Fibroblast of villous mesenchyme (primary cell): ENCODE measurements at regions not wholly inside any gene's neighbourhood (a gene's known extent, or its start where the extent isn't known, plus 50 kb on each side); places are given as distances from the start of the nearest gene placed in this dataset.

Experiments used
- DNase-seq: peaks from one replicate; pipeline ENCODE4 v3.0.0-alpha.2; 2010; ENCODE audit warnings: low read depth
- H3K4me3 ChIP-seq: 2 replicates; pipeline ENCODE4 v1.5.1; 2011; ENCODE audit warnings: low read depth, mild to moderate bottlenecking, low read length
- CTCF ChIP-seq: IDR thresholded peaks from 2 replicates; pipeline ENCODE4 v1.5.1; 2012; ENCODE audit warnings: low read depth, mild to moderate bottlenecking, low read length; ENCODE audit not compliant: insufficient read depth

GRCh38 chr3:96410006-96410730 lies 404.2 kb upstream of the EPHA6 start:
- H3K4me3 ChIP-seq: no peak overlapping the region
- TF ChIP-seq CTCF: no peak
- DNase-seq: no peak

GRCh38 chr3:96416549-96417255 lies 397.7 kb upstream of the EPHA6 start:
- no peak overlapping the region for H3K4me3 ChIP-seq
- no peak for TF ChIP-seq CTCF
- DNase-seq: no peak

- TF ChIP-seq CTCF: no peak
- no peak for DNase-seq
- no peak overlapping the region for H3K4me3 ChIP-seq
Measured at GRCh38 chr3:96428097-96428496, 386.3 kb upstream of the EPHA6 start.

- no peak for TF ChIP-seq CTCF
- no peak for DNase-seq
- H3K4me3 ChIP-seq: no peak overlapping the region
Measured at GRCh38 chr3:96430079-96430478, 384.3 kb upstream of the EPHA6 start.

GRCh38 chr3:96434651-96435050 lies 379.7 kb upstream of the EPHA6 start:
- DNase-seq: no peak
- no peak for TF ChIP-seq CTCF
- no peak overlapping the region for H3K4me3 ChIP-seq

- no peak for DNase-seq
- no peak overlapping the region for H3K4me3 ChIP-seq
- no peak for TF ChIP-seq CTCF
Measured at GRCh38 chr3:96449346-96449745, 365.0 kb upstream of the EPHA6 start.
